ENCODE measurements at regions not wholly inside any gene's neighbourhood (a gene's known extent, or its start where the extent isn't known, plus 50 kb on each side); places are given as distances from the start of the nearest gene placed in this dataset.
A peak's percentile ranks its signal among the peaks of the same experiment; 100 is the strongest.

DNA sequence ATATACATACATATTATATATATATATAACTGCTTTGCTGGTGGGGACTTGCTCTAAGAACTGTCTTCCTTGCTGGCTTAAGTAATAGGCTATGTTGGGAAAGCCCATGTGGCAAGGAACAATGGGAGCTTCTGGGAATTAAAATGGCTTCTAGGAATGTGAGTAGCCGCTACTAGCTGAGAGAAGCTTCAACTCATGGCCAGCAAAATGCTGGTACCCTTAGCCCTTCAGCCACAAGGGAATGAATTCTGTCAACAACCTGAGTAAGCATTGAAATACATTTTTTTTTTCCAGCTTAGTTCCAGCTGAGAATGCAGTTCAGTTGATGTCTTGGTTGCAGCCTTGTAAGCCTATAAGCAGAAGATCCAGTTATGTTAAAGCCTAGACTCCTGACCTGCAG, 911.7 kb upstream of the MAP3K7 start:
- no peak overlapping the region for H3K27ac ChIP-seq
- H3K4me1 ChIP-seq = no peaks in the 10 kb centered on the region
- no peak for TF ChIP-seq EP300 (IDR thresholded peaks at IDR 0.05)
- no peak overlapping the region for H3K4me3 ChIP-seq
- no peaks in the 10 kb centered on the region for H3K36me3 ChIP-seq
- 90 to 100% methylated on average over 1 of the region's 1 CpG for WGBS, 2 donors
- ATAC-seq (ENCODE audit: low FRiP score in 2 of 2) (no peak), DNase-seq (no peak)
- H3K27me3 ChIP-seq = no peaks in the 10 kb centered on the region
- no peaks in the 10 kb centered on the region for H3K9me3 ChIP-seq

DNA sequence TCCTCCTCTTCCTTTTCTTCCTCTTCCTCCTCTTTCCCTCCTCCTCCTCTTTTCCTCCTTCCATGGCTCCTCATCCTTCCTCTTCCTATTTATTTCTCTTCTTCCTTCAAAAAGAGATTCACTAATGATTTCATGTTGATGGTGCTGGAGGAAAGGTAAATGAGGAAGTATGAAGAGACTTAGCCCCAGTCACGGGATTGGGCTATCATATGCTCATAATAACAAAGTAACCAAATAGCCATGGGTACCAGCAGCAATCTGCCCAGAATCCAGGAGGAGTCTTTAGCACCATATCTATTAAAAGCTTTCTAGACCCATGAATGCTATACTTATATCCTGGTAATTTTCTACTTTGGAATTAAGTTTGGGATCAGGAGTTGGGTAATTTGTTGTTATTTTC, 910.9 kb upstream of the MAP3K7 start:
- TF ChIP-seq EP300 (IDR thresholded peaks at IDR 0.05) = no peak
- TF ChIP-seq POLR2A (IDR thresholded peaks at IDR 0.05) = no peak
- TF ChIP-seq, protein P1, sequence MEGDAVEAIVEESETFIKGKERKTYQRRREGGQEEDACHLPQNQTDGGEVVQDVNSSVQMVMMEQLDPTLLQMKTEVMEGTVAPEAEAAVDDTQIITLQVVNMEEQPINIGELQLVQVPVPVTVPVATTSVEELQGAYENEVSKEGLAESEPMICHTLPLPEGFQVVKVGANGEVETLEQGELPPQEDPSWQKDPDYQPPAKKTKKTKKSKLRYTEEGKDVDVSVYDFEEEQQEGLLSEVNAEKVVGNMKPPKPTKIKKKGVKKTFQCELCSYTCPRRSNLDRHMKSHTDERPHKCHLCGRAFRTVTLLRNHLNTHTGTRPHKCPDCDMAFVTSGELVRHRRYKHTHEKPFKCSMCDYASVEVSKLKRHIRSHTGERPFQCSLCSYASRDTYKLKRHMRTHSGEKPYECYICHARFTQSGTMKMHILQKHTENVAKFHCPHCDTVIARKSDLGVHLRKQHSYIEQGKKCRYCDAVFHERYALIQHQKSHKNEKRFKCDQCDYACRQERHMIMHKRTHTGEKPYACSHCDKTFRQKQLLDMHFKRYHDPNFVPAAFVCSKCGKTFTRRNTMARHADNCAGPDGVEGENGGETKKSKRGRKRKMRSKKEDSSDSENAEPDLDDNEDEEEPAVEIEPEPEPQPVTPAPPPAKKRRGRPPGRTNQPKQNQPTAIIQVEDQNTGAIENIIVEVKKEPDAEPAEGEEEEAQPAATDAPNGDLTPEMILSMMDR (IDR thresholded peaks at IDR 0.05) = no peak
- no peak for TF ChIP-seq POLR2AphosphoS5 (IDR thresholded peaks at IDR 0.05)
- no peak overlapping the region for H3K4me3 ChIP-seq
- no peaks in the 10 kb centered on the region for H3K36me3 ChIP-seq
- DNase-seq (no peak), ATAC-seq (ENCODE audit: low FRiP score in 2 of 2) (no peak)
- no peaks in the 10 kb centered on the region for H3K4me1 ChIP-seq
- H3K27ac ChIP-seq = no peak overlapping the region
- WGBS, 2 donors = 87 to 91% methylated on average over 1 of the region's 1 CpG
- H3K27me3 ChIP-seq = no peaks in the 10 kb centered on the region
- no peaks in the 10 kb centered on the region for H3K9me3 ChIP-seq

DNA sequence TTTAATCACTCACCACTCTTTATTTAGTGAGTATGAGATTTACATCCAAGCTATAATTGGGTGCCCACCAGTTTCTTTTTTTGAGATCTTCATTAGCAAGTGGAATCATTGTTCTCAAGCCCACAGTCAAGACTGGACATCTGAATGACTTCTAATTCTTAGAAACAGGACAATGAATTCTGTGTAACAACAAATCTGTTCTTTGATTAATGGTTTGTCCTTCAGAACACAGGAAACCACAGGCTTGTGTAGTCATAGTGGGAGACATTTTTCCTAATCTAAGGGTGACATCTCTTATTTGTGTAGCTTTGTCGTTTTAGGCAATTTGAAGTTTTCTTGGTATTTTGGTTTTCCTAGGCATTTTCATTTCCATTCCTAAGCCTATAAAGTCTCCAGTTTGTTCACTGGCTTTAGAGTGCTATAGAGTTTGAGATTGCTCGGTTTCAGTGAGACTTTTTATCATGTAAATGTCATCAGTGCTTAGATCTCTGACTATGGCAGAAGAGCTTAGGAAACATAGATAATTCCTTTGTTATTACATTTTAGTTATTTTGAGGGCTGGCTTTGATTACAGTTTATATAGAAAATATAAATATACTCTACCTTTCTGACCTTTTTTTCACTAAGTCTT, 903.9 kb upstream of the MAP3K7 start:
- WGBS, 2 donors = 44 to 46% methylated on average over 2 of the region's 2 CpGs
- no peak overlapping the region for H3K4me3 ChIP-seq
- TF ChIP-seq, protein P1 (IDR thresholded peaks at IDR 0.05) = no peak
- no peak for TF ChIP-seq EP300 (IDR thresholded peaks at IDR 0.05)
- TF ChIP-seq POLR2AphosphoS5 (IDR thresholded peaks at IDR 0.05) = no peak

DNA sequence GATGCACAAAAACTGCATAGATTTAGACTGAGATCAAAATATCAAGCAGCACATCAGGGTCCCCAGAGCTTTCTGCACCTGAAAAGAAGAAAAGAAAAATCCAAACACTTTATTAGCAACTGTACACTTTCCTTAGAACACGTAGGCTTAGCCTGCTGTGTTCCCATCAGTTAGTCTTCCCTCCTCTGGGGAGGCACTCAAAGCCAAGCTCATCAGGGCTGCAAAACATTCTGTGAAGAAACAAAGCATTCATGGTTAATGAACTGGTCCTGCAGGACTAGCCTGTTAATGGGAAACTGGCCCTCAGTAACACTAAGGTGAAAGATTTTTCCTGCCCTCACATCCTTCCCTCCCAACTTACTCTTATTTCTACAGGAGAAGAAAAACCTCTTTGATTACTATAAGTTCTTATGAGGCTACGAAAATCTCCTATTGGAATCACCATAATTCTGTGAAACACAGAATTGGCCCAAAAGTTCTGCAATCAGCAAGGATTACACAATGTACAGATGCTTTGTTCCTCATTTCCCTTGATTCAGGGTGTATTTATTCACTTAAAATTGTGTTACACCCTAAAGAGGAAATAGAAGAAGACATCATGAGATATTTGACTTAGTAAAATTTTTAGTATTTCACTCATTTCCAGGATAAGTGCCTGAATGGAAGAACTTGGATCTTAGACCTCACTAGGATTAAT, 901.0 kb upstream of the MAP3K7 start:
- H3K4me3 ChIP-seq = no peak overlapping the region
- no peaks in the 10 kb centered on the region for H3K27me3 ChIP-seq
- no peaks in the 10 kb centered on the region for H3K36me3 ChIP-seq
- peak in 1 of 2 donors; percentile 58 for ATAC-seq (ENCODE audit: low FRiP score in 2 of 2)
- WGBS, 2 donors = 63% methylated on average over 2 of the region's 2 CpGs
- H3K9me3 ChIP-seq = no peaks in the 10 kb centered on the region
- H3K4me1 ChIP-seq = no peaks in the 10 kb centered on the region
- H3K27ac ChIP-seq = no peak overlapping the region
- TF ChIP-seq POLR2A (IDR thresholded peaks at IDR 0.05) (no peak), EP300 (IDR thresholded peaks at IDR 0.05) (no peak), POLR2AphosphoS5 (IDR thresholded peaks at IDR 0.05) (no peak)
- TF ChIP-seq, protein P1 (IDR thresholded peaks at IDR 0.05) = no peak
- no peak for DNase-seq

More for the DNA sequence above, 903.9 kb upstream of the MAP3K7 start:
- Histone ChIP-seq H3K4me1 (no peaks in the 10 kb centered on the region), H3K27ac (no peak overlapping the region), H3K36me3 (no peaks in the 10 kb centered on the region), H3K9me3 (no peaks in the 10 kb centered on the region), H3K27me3 (no peaks in the 10 kb centered on the region)
- ATAC-seq (ENCODE audit: low FRiP score in 2 of 2) = no peak
- no peak for DNase-seq

DNA sequence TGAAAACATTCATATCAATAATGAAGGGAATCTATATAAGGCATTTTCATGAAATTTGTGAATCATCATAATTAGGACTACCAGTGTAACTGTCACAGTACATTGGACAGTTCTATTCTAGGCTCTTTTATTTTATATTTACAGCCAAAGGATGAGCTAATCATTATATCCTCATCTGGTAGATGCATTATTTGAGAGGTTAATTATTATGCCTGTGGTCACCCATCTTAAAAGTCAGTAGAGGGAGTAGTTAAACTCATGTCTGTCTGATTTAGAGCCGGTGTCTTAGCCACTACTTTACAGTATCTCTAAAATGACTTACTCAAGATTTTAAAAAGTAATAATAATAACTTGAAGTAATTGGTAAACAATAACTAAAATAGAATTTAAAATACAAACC, 899.3 kb upstream of the MAP3K7 start:
- no peaks in the 10 kb centered on the region for H3K9me3 ChIP-seq
- ATAC-seq (ENCODE audit: low FRiP score in 2 of 2) = no peak
- H3K4me3 ChIP-seq = no peak overlapping the region
- no peaks in the 10 kb centered on the region for H3K36me3 ChIP-seq
- DNase-seq = no peak
- no peak for TF ChIP-seq POLR2A (IDR thresholded peaks at IDR 0.05)
- no peaks in the 10 kb centered on the region for H3K27me3 ChIP-seq
- 89 to 100% methylated on average over 1 of the region's 1 CpG for WGBS, 2 donors
- H3K27ac ChIP-seq = no peak overlapping the region
- no peaks in the 10 kb centered on the region for H3K4me1 ChIP-seq

DNA sequence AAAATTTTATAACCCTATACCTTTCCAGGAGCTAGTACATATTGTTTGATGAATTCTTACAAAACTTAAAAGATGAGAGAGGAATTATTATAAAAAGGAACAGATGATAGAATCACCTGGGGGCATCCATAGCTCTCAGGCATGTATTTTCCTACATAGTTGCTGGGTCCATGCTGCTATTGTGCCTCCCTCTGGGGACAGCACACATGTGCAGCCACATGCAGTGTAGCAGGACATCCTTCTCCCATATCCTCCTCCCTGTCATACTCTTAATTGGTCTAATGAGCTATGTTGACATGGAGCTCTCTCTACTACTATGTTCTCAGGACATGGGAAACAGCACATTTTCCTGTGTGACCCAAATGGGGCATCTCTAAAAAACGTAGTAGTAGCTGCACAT, 898.2 kb upstream of the MAP3K7 start:
- Histone ChIP-seq H3K27ac (no peak overlapping the region), H3K4me3 (no peak overlapping the region), H3K27me3 (no peaks in the 10 kb centered on the region), H3K9me3 (no peaks in the 10 kb centered on the region), H3K4me1 (no peaks in the 10 kb centered on the region), H3K36me3 (no peaks in the 10 kb centered on the region)
- ATAC-seq (ENCODE audit: low FRiP score in 2 of 2) = no peak
- no peak for TF ChIP-seq POLR2AphosphoS5 (IDR thresholded peaks at IDR 0.05)
- TF ChIP-seq, protein P1 (IDR thresholded peaks at IDR 0.05) = no peak
- no peak for TF ChIP-seq EP300 (IDR thresholded peaks at IDR 0.05)
- no peak for TF ChIP-seq POLR2A (IDR thresholded peaks at IDR 0.05)
- DNase-seq = no peak
- 44 to 75% methylated on average over 1 of the region's 1 CpG for WGBS, 2 donors

All from upper lobe of left lung (tissue), 6 donors.